ENCODE measurements at regions not wholly inside any gene's neighbourhood (a gene's known extent, or its start where the extent isn't known, plus 50 kb on each side); places are given as distances from the start of the nearest gene placed in this dataset.

DNA sequence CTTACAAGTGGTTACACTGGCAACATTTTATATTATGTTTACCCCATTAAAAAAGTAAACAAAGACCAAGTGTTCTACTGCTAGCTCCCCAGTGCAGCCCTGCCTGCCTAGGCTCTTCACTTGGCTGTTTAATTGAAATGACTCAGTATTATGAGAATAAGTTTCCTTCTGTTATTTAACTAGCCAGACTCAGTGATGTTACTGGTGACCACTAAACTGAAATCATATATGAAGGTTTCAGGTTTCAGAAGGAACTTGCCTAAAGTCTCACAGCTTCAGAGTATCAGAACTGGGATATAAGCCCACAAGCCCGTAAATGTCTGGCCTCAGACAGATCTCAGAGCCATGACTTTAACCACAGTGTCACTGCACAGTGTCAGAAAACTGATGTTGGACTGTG is 66.8 kb upstream of the EXOC4 start:
- TF ChIP-seq FOXA1 (IDR thresholded peaks at IDR 0.05) (no peak), ARNT (IDR thresholded peaks at IDR 0.05) (no peak), SP1 (IDR thresholded peaks at IDR 0.05) (no peak), BHLHE40 (IDR thresholded peaks at IDR 0.05; ENCODE audit: borderline replicate concordance) (no peak), FOXM1 (IDR thresholded peaks at IDR 0.05; ENCODE audit: borderline replicate concordance) (no peak), FOXK2 (IDR thresholded peaks at IDR 0.05) (no peak), TARDBP (IDR thresholded peaks at IDR 0.05) (no peak), HDGF (IDR thresholded peaks at IDR 0.05; ENCODE audit: borderline replicate concordance) (no peak)

All from HEK293T (cell line).